Trophoblast cell (in vitro differentiated cells and primary cell): ENCODE measurements at regions not wholly inside any gene's neighbourhood (a gene's known extent, or its start where the extent isn't known, plus 50 kb on each side); places are given as distances from the start of the nearest gene placed in this dataset.

ENCODE experiments used
- DNase-seq, 2 donors: peaks; one replicate each; pipeline ENCODE4 v3.0.0-alpha.2; 2016
- H2AFZ ChIP-seq: 2 replicates; pipeline ENCODE4 v1.6.1; 2013; ENCODE audit warnings: low read length, moderate library complexity, mild to moderate bottlenecking; ENCODE audit not compliant: insufficient read depth, poor library complexity
- H2AK5ac ChIP-seq: 2 replicates; pipeline ENCODE4 v1.6.1; 2013; ENCODE audit warnings: mild to moderate bottlenecking, low read length
- H2BK120ac ChIP-seq: 2 replicates; pipeline ENCODE4 v1.6.1; 2013; ENCODE audit warnings: low read length, mild to moderate bottlenecking, moderate library complexity; ENCODE audit not compliant: insufficient read depth, poor library complexity
- H2BK12ac ChIP-seq: 2 replicates; pipeline ENCODE4 v1.6.1; 2013; ENCODE audit warnings: mild to moderate bottlenecking, low read length, moderate library complexity
- H2BK5ac ChIP-seq: 2 replicates; pipeline ENCODE4 v1.6.1; 2013; ENCODE audit warnings: low read length, low read depth, moderate library complexity, mild to moderate bottlenecking; ENCODE audit not compliant: poor library complexity
- H3K14ac ChIP-seq: 2 replicates; pipeline ENCODE4 v1.6.1; 2013; ENCODE audit warnings: mild to moderate bottlenecking, low read length
- H3K18ac ChIP-seq: 2 replicates; pipeline ENCODE4 v1.6.1; 2013; ENCODE audit warnings: mild to moderate bottlenecking, low read length
- H3K23ac ChIP-seq: 2 replicates; pipeline ENCODE4 v1.6.1; 2013; ENCODE audit warnings: low read length
- H3K27ac ChIP-seq: 2 replicates; pipeline ENCODE4 v1.5.1; 2013; ENCODE audit warnings: low read depth, mild to moderate bottlenecking, inconsistent platforms, low read length, moderate library complexity
- H3K27me3 ChIP-seq: 2 replicates; pipeline ENCODE4 v1.6.1; 2013; ENCODE audit warnings: inconsistent platforms, mild to moderate bottlenecking, low read length, moderate library complexity; ENCODE audit not compliant: insufficient read depth
- H3K36me3 ChIP-seq, 2 experiments: 1 replicate in 1 of 2; 2 replicates in 1 of 2; pipeline ENCODE4 v1.6.1; 2013; ENCODE audit warnings: low read length in 2 of 2, mild to moderate bottlenecking in 2 of 2, moderate library complexity in 1 of 2; ENCODE audit not compliant: insufficient read depth in 2 of 2, control insufficient read depth in 1 of 2
- H3K4ac ChIP-seq: 2 replicates; pipeline ENCODE4 v1.6.1; 2013; ENCODE audit warnings: low read depth, mild to moderate bottlenecking, low read length, moderate library complexity
- H3K4me1 ChIP-seq, 2 experiments: 1 replicate in 1 of 2; 2 replicates in 1 of 2; pipeline ENCODE4 v1.6.1; 2013; ENCODE audit warnings: low read length in 2 of 2, mild to moderate bottlenecking in 2 of 2, moderate library complexity in 1 of 2; ENCODE audit not compliant: insufficient read depth in 2 of 2, control insufficient read depth in 1 of 2
- H3K4me2 ChIP-seq: 2 replicates; pipeline ENCODE4 v1.6.1; 2013; ENCODE audit warnings: inconsistent platforms, mild to moderate bottlenecking, low read length, moderate library complexity
- H3K4me3 ChIP-seq: 2 replicates; pipeline ENCODE4 v1.5.1; 2013; ENCODE audit warnings: mild to moderate bottlenecking, low read depth, low read length, inconsistent platforms
- H3K79me1 ChIP-seq: one replicate; pipeline ENCODE4 v1.6.1; 2013; ENCODE audit warnings: low read length
- H3K79me2 ChIP-seq: 2 replicates; pipeline ENCODE4 v1.6.1; 2013; ENCODE audit warnings: low read length, mild to moderate bottlenecking; ENCODE audit not compliant: control insufficient read depth, insufficient read depth, poor library complexity
- H3K9ac ChIP-seq: 2 replicates; pipeline ENCODE4 v1.6.1; 2013; ENCODE audit warnings: mild to moderate bottlenecking, low read length
- H3K9me3 ChIP-seq: 2 replicates; pipeline ENCODE4 v1.6.1; 2013; ENCODE audit warnings: low read depth, mild to moderate bottlenecking, control low read depth, inconsistent platforms, low read length; ENCODE audit not compliant: insufficient read depth
- H4K12ac ChIP-seq: 2 replicates; pipeline ENCODE4 v1.6.1; 2013; ENCODE audit warnings: low read depth, mild to moderate bottlenecking, low read length, moderate library complexity
- H4K8ac ChIP-seq: 2 replicates; pipeline ENCODE4 v1.6.1; 2013; ENCODE audit warnings: low read depth, mild to moderate bottlenecking, low read length, moderate library complexity
- H4K91ac ChIP-seq: one replicate; pipeline ENCODE4 v1.6.1; 2013; ENCODE audit warnings: low read depth, mild to moderate bottlenecking, low read length, moderate library complexity
- WGBS: extraction: QIAGEN DNeasy Blood & Tissue Kit; methylation state at CpG from one replicate; pipeline ENCODE4 v1.1.7; 2013; ENCODE audit warnings: missing lambda C conversion rate; ENCODE audit not compliant: insufficient read length, insufficient coverage; ENCODE audit errors: extremely low coverage; 5-methylcytosine and 5-hydroxymethylcytosine counted together

GRCh38 chr22:27080036-27080578, 422.7 kb downstream of the MIAT start:
- Histone ChIP-seq H3K79me1 (no peaks in the 10 kb centered on the region), H3K18ac (no peak overlapping the region), H3K36me3 (no peaks in the 10 kb centered on the region), H3K4me2 (no peak overlapping the region), H2AK5ac (no peak overlapping the region), H4K91ac (no peak overlapping the region), H3K4me3 (no peak overlapping the region), H2BK120ac (no peak overlapping the region), H3K14ac (no peak overlapping the region), H3K4me1 (no peaks in the 10 kb centered on the region), H3K23ac (no peak overlapping the region), H4K8ac (no peak overlapping the region), H2AFZ (no peak overlapping the region), H3K4ac (no peak overlapping the region), H3K79me2 (no peaks in the 10 kb centered on the region), H2BK5ac (no peak overlapping the region), H4K12ac (no peak overlapping the region), H3K27me3 (no peaks in the 10 kb centered on the region), H2BK12ac (no peak overlapping the region), H3K27ac (no peak overlapping the region), H3K9ac (no peak overlapping the region), H3K9me3 (no peaks in the 10 kb centered on the region)
- DNase-seq, result no peak
- no CpG with 5 or more reads among the region's 8 CpGs for WGBS

- no peak overlapping the region for H4K12ac ChIP-seq
- H2BK12ac ChIP-seq, result no peak overlapping the region
- no peak overlapping the region for H2AK5ac ChIP-seq
- H3K9ac ChIP-seq, result no peak overlapping the region
- H4K8ac ChIP-seq, result no peak overlapping the region
- no peaks in the 10 kb centered on the region for H3K36me3 ChIP-seq
- no peak overlapping the region for H3K4me2 ChIP-seq
- no peak overlapping the region for H2AFZ ChIP-seq
- H3K4ac ChIP-seq, result no peak overlapping the region
- no peak overlapping the region for H2BK5ac ChIP-seq
- H2BK120ac ChIP-seq, result no peak overlapping the region
- no CpG with 5 or more reads among the region's 2 CpGs for WGBS
- H3K4me1 ChIP-seq, result no peaks in the 10 kb centered on the region
- H3K27me3 ChIP-seq, result no peaks in the 10 kb centered on the region
- no peak overlapping the region for H3K14ac ChIP-seq
- H3K18ac ChIP-seq, result no peak overlapping the region
- DNase-seq, result no peak
- no peaks in the 10 kb centered on the region for H3K79me2 ChIP-seq
- no peaks in the 10 kb centered on the region for H3K79me1 ChIP-seq
- H3K4me3 ChIP-seq, result no peak overlapping the region
- no peak overlapping the region for H3K27ac ChIP-seq
- no peak overlapping the region for H4K91ac ChIP-seq
- H3K23ac ChIP-seq, result no peak overlapping the region
- H3K9me3 ChIP-seq, result no peaks in the 10 kb centered on the region
Observed at GRCh38 chr22:27080863-27081262, 423.5 kb downstream of the MIAT start.

- H3K79me1 ChIP-seq, result no peaks in the 10 kb centered on the region
- H3K23ac ChIP-seq, result no peak overlapping the region
- no peak for DNase-seq
- no peak overlapping the region for H3K14ac ChIP-seq
- no peak overlapping the region for H2BK5ac ChIP-seq
- no peak overlapping the region for H2BK120ac ChIP-seq
- no peaks in the 10 kb centered on the region for H3K36me3 ChIP-seq
- H2AK5ac ChIP-seq, result no peak overlapping the region
- H3K18ac ChIP-seq, result no peak overlapping the region
- H4K91ac ChIP-seq, result no peak overlapping the region
- no peak overlapping the region for H4K8ac ChIP-seq
- H3K4me3 ChIP-seq, result no peak overlapping the region
- no peaks in the 10 kb centered on the region for H3K79me2 ChIP-seq
- H3K4ac ChIP-seq, result no peak overlapping the region
- WGBS, result no CpG with 5 or more reads among the region's 4 CpGs
- H4K12ac ChIP-seq, result no peak overlapping the region
- H3K9ac ChIP-seq, result no peak overlapping the region
- H3K9me3 ChIP-seq, result no peaks in the 10 kb centered on the region
- H3K27me3 ChIP-seq, result no peaks in the 10 kb centered on the region
- no peak overlapping the region for H3K4me2 ChIP-seq
- no peak overlapping the region for H2BK12ac ChIP-seq
- H2AFZ ChIP-seq, result no peak overlapping the region
- no peaks in the 10 kb centered on the region for H3K4me1 ChIP-seq
- no peak overlapping the region for H3K27ac ChIP-seq
Observed at GRCh38 chr22:27083610-27084009, 426.2 kb downstream of the MIAT start.

GRCh38 chr22:27084130-27084529, 426.7 kb downstream of the MIAT start:
- H3K4me2 ChIP-seq, result no peak overlapping the region
- H3K79me2 ChIP-seq, result no peaks in the 10 kb centered on the region
- no peak overlapping the region for H3K18ac ChIP-seq
- no peak overlapping the region for H4K8ac ChIP-seq
- H2BK5ac ChIP-seq, result no peak overlapping the region
- no peak overlapping the region for H2BK120ac ChIP-seq
- no peak overlapping the region for H4K91ac ChIP-seq
- no peak for DNase-seq
- no peak overlapping the region for H3K23ac ChIP-seq
- H3K4me3 ChIP-seq, result no peak overlapping the region
- H2AK5ac ChIP-seq, result no peak overlapping the region
- WGBS, result no CpG with 5 or more reads among the region's 1 CpG
- H3K4ac ChIP-seq, result no peak overlapping the region
- no peak overlapping the region for H2BK12ac ChIP-seq
- no peak overlapping the region for H3K9ac ChIP-seq
- no peak overlapping the region for H3K27ac ChIP-seq
- no peaks in the 10 kb centered on the region for H3K4me1 ChIP-seq
- no peak overlapping the region for H4K12ac ChIP-seq
- no peak overlapping the region for H3K14ac ChIP-seq
- H2AFZ ChIP-seq, result no peak overlapping the region
- no peaks in the 10 kb centered on the region for H3K36me3 ChIP-seq
- no peaks in the 10 kb centered on the region for H3K27me3 ChIP-seq
- no peaks in the 10 kb centered on the region for H3K79me1 ChIP-seq
- no peaks in the 10 kb centered on the region for H3K9me3 ChIP-seq
